ENCODE measurements at regions not wholly inside any gene's neighbourhood (a gene's known extent, or its start where the extent isn't known, plus 50 kb on each side); places are given as distances from the start of the nearest gene placed in this dataset.

- no CpG with 5 or more reads among the region's 3 CpGs for WGBS, 2 experiments (ENCODE audit: extremely low coverage in 2 of 2, insufficient read length in 1 of 2)
- Histone ChIP-seq H2AFZ (replicated peaks; ENCODE audit: low read length, poor library complexity) (no peak overlapping the region), H3K4me2 (ENCODE audit: low read depth, low read length) (no peak overlapping the region), H3K4me1 (ENCODE audit: control insufficient read depth, insufficient read depth, low read length) (peaks cover 5% of the 10 kb centered on the region; the same call in 1 of the 2 replicates), H3K4me3 (ENCODE audit: insufficient read depth, low read depth, low read length) (no peak overlapping the region), H3K4ac (ENCODE audit: low read depth, low read length) (no peak overlapping the region), H4K91ac (ENCODE audit: insufficient read depth, low read depth, low read length) (no peak overlapping the region), H4K20me1 (ENCODE audit: insufficient read depth, low read length) (no peaks in the 10 kb centered on the region), H3K9me3 (ENCODE audit: control insufficient read depth, insufficient read depth, low read length) (no peaks in the 10 kb centered on the region), H2AK9ac (replicated peaks; ENCODE audit: low read depth, low read length, poor library complexity) (no peak overlapping the region), H3K14ac (replicated peaks; ENCODE audit: low read depth, low read length) (no peak overlapping the region), H4K5ac (ENCODE audit: low read depth, low read length) (no peak overlapping the region), H2BK5ac (ENCODE audit: low read depth, low read length, poor library complexity, severe bottlenecking) (no peak overlapping the region), H3K79me1 (ENCODE audit: low read depth in 1 of 2, low read length in 2 of 2) (no peaks in the 10 kb centered on the region), H3K23ac (ENCODE audit: low read depth, low read length) (no peak overlapping the region), H2BK120ac (ENCODE audit: low read depth, low read length) (no peak overlapping the region), H3K9ac (ENCODE audit: low read depth, low read length) (no peak overlapping the region), H2BK15ac (ENCODE audit: low read depth, low read length) (no peak overlapping the region), H2BK20ac (ENCODE audit: low read depth, low read length) (no peak overlapping the region), H3K36me3 (ENCODE audit: control insufficient read depth, insufficient read depth, low read length) (no peaks in the 10 kb centered on the region), H3K56ac (ENCODE audit: extremely low read depth, insufficient read depth, low read length) (no peak overlapping the region), H3K27ac (ENCODE audit: insufficient read depth, low read length) (no peak overlapping the region), H3K27me3 (ENCODE audit: control insufficient read depth, insufficient read depth, low read length) (no peaks in the 10 kb centered on the region), H3K18ac (ENCODE audit: low read depth, low read length) (no peak overlapping the region), H4K8ac (ENCODE audit: low read depth in 2 of 2, low read length in 2 of 2) (no peak overlapping the region), H3K9me1 (ENCODE audit: insufficient read depth, low read length) (no peaks in the 10 kb centered on the region), H2AK5ac (ENCODE audit: low read depth, low read length) (no peak overlapping the region)
- no TSS peak for BruUV-seq (replicated peaks)
- intact Hi-C loops (cut with micrococcal nuclease), result no loop called here
- in situ Hi-C loops (cut with MboI; ENCODE audit: low sequenced_read_pairs), result no loop called here
- no peak for TF ChIP-seq RCOR1 (IDR thresholded peaks at IDR 0.05; ENCODE audit: insufficient replicate concordance, low read length)
- TF ChIP-seq, protein P1, sequence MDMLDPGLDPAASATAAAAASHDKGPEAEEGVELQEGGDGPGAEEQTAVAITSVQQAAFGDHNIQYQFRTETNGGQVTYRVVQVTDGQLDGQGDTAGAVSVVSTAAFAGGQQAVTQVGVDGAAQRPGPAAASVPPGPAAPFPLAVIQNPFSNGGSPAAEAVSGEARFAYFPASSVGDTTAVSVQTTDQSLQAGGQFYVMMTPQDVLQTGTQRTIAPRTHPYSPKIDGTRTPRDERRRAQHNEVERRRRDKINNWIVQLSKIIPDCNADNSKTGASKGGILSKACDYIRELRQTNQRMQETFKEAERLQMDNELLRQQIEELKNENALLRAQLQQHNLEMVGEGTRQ (IDR thresholded peaks at IDR 0.05; ENCODE audit: low read depth, low read length), result no peak
- TF ChIP-seq FOS (IDR thresholded peaks at IDR 0.05; ENCODE audit: low read depth, low read length), result no peak
- no peak for TF ChIP-seq POLR2A (IDR thresholded peaks at IDR 0.05; ENCODE audit: low read depth, low read length)
- no peak for TF ChIP-seq MAZ (IDR thresholded peaks at IDR 0.05; ENCODE audit: borderline replicate concordance, low read depth, low read length)
- no peak for TF ChIP-seq MXI1 (IDR thresholded peaks at IDR 0.05; ENCODE audit: borderline replicate concordance, low read depth, low read length)
- TF ChIP-seq RFX5 (IDR thresholded peaks at IDR 0.05; ENCODE audit: low read depth, low read length), result no peak
- TF ChIP-seq, protein P2, sequence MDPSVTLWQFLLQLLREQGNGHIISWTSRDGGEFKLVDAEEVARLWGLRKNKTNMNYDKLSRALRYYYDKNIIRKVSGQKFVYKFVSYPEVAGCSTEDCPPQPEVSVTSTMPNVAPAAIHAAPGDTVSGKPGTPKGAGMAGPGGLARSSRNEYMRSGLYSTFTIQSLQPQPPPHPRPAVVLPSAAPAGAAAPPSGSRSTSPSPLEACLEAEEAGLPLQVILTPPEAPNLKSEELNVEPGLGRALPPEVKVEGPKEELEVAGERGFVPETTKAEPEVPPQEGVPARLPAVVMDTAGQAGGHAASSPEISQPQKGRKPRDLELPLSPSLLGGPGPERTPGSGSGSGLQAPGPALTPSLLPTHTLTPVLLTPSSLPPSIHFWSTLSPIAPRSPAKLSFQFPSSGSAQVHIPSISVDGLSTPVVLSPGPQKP (IDR thresholded peaks at IDR 0.05; ENCODE audit: borderline replicate concordance, low read depth, low read length), result no peak
- TF ChIP-seq MAFK (IDR thresholded peaks at IDR 0.05; ENCODE audit: low read depth, low read length), result no peak
- TF ChIP-seq, protein P3, sequence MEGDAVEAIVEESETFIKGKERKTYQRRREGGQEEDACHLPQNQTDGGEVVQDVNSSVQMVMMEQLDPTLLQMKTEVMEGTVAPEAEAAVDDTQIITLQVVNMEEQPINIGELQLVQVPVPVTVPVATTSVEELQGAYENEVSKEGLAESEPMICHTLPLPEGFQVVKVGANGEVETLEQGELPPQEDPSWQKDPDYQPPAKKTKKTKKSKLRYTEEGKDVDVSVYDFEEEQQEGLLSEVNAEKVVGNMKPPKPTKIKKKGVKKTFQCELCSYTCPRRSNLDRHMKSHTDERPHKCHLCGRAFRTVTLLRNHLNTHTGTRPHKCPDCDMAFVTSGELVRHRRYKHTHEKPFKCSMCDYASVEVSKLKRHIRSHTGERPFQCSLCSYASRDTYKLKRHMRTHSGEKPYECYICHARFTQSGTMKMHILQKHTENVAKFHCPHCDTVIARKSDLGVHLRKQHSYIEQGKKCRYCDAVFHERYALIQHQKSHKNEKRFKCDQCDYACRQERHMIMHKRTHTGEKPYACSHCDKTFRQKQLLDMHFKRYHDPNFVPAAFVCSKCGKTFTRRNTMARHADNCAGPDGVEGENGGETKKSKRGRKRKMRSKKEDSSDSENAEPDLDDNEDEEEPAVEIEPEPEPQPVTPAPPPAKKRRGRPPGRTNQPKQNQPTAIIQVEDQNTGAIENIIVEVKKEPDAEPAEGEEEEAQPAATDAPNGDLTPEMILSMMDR (conservative IDR thresholded peaks at IDR 0.05; ENCODE audit: low read depth, low read length), result no peak
- no peak for TF ChIP-seq CEBPB (IDR thresholded peaks at IDR 0.05; ENCODE audit: low read depth, low read length)
- no peak for TF ChIP-seq NFE2L2 (IDR thresholded peaks at IDR 0.05; ENCODE audit: low read depth, low read length)
- TF ChIP-seq CHD1 (IDR thresholded peaks at IDR 0.05; ENCODE audit: low read depth, low read length), result no peak
- dilution Hi-C loops (cut with HindIII; ENCODE audit: low sequenced_read_pairs, unreplicated experiment), result no loop called here
- CTCF ChIA-PET, result no interaction called here
- POLR2A ChIA-PET (ENCODE audit: unreplicated experiment), result no interaction called here
- DNase-seq (no peak), ATAC-seq (ENCODE audit: low read depth) (no peak)
Measured at GRCh38 chr7:18416988-18417387, 78.6 kb upstream of the HDAC9 start.

Data from IMR-90 (cell line).